ENCODE measurements at regions not wholly inside any gene's neighbourhood (a gene's known extent, or its start where the extent isn't known, plus 50 kb on each side); places are given as distances from the start of the nearest gene placed in this dataset.

DNA sequence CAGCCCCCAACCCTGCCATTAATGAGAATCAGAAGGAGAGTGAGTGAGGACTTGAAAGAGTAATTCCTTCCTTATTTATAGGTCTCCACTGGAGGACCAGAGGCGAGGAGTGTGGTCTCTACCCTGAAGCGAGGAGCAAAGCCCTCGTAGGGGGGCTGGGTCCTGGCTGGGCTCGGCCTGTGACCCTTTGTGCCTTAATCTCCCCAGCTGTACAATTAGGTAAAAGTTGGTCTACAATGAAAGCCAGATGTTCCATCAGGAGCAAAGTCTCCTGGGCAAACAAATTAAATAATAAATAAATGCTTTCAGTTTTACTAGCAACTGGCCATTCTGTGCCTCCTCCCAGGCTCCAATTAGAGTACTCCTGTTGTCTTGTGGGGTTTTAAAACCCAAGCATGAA is 523.5 kb upstream of the SALL1 start:
- TF ChIP-seq GATA2 (IDR thresholded peaks at IDR 0.05; ENCODE audit: low read depth, low read length) (no peak), GATA3 (IDR thresholded peaks at IDR 0.05; ENCODE audit: low read depth, low read length) (no peak)

Data from SH-SY5Y (cell line).